Neuronal stem cell (in vitro differentiated cells): ENCODE measurements at regions not wholly inside any gene's neighbourhood (a gene's known extent, or its start where the extent isn't known, plus 50 kb on each side); places are given as distances from the start of the nearest gene placed in this dataset.

Source experiments
- DNase-seq: peaks from one replicate; pipeline ENCODE4 v3.0.0-alpha.2; 2013; ENCODE audit warnings: low spot score
- H2AFZ ChIP-seq: one replicate; pipeline ENCODE4 v1.6.1; 2013; ENCODE audit warnings: mild to moderate bottlenecking, low read length, inconsistent platforms
- H2AK5ac ChIP-seq: 2 replicates; pipeline ENCODE4 v1.6.1; 2013; ENCODE audit warnings: low read depth, mild to moderate bottlenecking, inconsistent platforms, low read length, moderate library complexity, mixed read lengths
- H2BK120ac ChIP-seq: 2 replicates; pipeline ENCODE4 v1.6.1; 2013; ENCODE audit warnings: low read depth, mild to moderate bottlenecking, inconsistent platforms, low read length, moderate library complexity, mixed read lengths
- H2BK12ac ChIP-seq: one replicate; pipeline ENCODE4 v1.6.1; 2013; ENCODE audit warnings: low read length, inconsistent platforms
- H2BK15ac ChIP-seq: 2 replicates; pipeline ENCODE4 v1.6.1; 2013; ENCODE audit warnings: mild to moderate bottlenecking, low read length, inconsistent platforms, mixed read lengths
- H2BK5ac ChIP-seq: one replicate; pipeline ENCODE4 v1.6.1; 2013; ENCODE audit warnings: inconsistent platforms, mild to moderate bottlenecking, low read length, moderate library complexity
- H3K14ac ChIP-seq: one replicate; pipeline ENCODE4 v1.6.1; 2013; ENCODE audit warnings: low read length, inconsistent platforms
- H3K18ac ChIP-seq: 2 replicates; pipeline ENCODE4 v1.6.1; 2013; ENCODE audit warnings: low read length, inconsistent platforms
- H3K23ac ChIP-seq: 2 replicates; pipeline ENCODE4 v1.6.1; 2013; ENCODE audit warnings: low read depth, mild to moderate bottlenecking, mixed read lengths, low read length, inconsistent platforms; ENCODE audit not compliant: poor library complexity
- H3K27ac ChIP-seq: replicated peaks from 3 replicates; pipeline ENCODE4 v1.5.1; 2013; ENCODE audit warnings: low read length, inconsistent platforms
- H3K27me3 ChIP-seq, 3 experiments: 2 replicates each; pipeline ENCODE4 v1.6.1; 2013; ENCODE audit warnings: low read length in 3 of 3, mild to moderate bottlenecking in 2 of 3, inconsistent platforms in 1 of 3, low read depth in 1 of 3, mixed read lengths in 1 of 3, moderate library complexity in 1 of 3; ENCODE audit not compliant: control insufficient read depth in 3 of 3, insufficient read depth in 3 of 3
- H3K36me3 ChIP-seq, 2 donors: replicated peaks in 1 of 2; 2 replicates each; pipeline ENCODE4 v1.6.1; 2013; ENCODE audit warnings: low read length in 2 of 2; ENCODE audit not compliant: control insufficient read depth in 2 of 2, insufficient read depth in 2 of 2
- H3K4ac ChIP-seq: 2 replicates; pipeline ENCODE4 v1.6.1; 2013; ENCODE audit warnings: inconsistent platforms, mild to moderate bottlenecking, low read length, moderate library complexity
- H3K4me1 ChIP-seq, 2 donors: 1 replicate in 1 of 2; 2 replicates in 1 of 2; pipeline ENCODE4 v1.6.1; 2013; ENCODE audit warnings: low read length in 2 of 2, low read depth in 1 of 2; ENCODE audit not compliant: control insufficient read depth in 2 of 2, insufficient read depth in 1 of 2
- H3K4me2 ChIP-seq: one replicate; pipeline ENCODE4 v1.6.1; 2013; ENCODE audit warnings: mild to moderate bottlenecking, low read length, inconsistent platforms; ENCODE audit not compliant: insufficient read depth, poor library complexity, severe bottlenecking
- H3K4me3 ChIP-seq, 2 donors: 2 replicates each; pipeline ENCODE4 v1.5.1; 2013; ENCODE audit warnings: low read length in 2 of 2, mild to moderate bottlenecking in 2 of 2, inconsistent platforms in 1 of 2, moderate library complexity in 1 of 2
- H3K79me1 ChIP-seq: one replicate; pipeline ENCODE4 v1.6.1; 2013; ENCODE audit warnings: low read depth, mild to moderate bottlenecking, inconsistent platforms, low read length, moderate library complexity
- H3K9ac ChIP-seq: one replicate; pipeline ENCODE4 v1.6.1; 2013; ENCODE audit warnings: mild to moderate bottlenecking, low read depth, low read length, inconsistent platforms; ENCODE audit not compliant: poor library complexity
- H3K9me3 ChIP-seq, 2 donors: replicated peaks in 1 of 2; 2 replicates each; pipeline versions ENCODE3 to v1.6.1; 2013; ENCODE audit warnings: low read length in 2 of 2, mild to moderate bottlenecking in 2 of 2, inconsistent platforms in 1 of 2, low read depth in 1 of 2, mixed read lengths in 1 of 2, moderate library complexity in 1 of 2; ENCODE audit not compliant: control insufficient read depth in 2 of 2, insufficient read depth in 1 of 2
- H4K8ac ChIP-seq: one replicate; pipeline ENCODE4 v1.6.1; 2013; ENCODE audit warnings: low read depth, mild to moderate bottlenecking, inconsistent platforms, low read length, moderate library complexity
- H4K91ac ChIP-seq: one replicate; pipeline ENCODE4 v1.6.1; 2013; ENCODE audit warnings: low read length, low read depth, mild to moderate bottlenecking, inconsistent platforms; ENCODE audit not compliant: poor library complexity
- whole genome bisulfite sequencing, 2 donors: extraction: QIAGEN DNeasy Blood & Tissue Kit; methylation state at CpG; one replicate each; pipeline ENCODE4 v1.1.7; 2013; ENCODE audit warnings: missing lambda C conversion rate in 2 of 2, mixed read lengths in 1 of 2; ENCODE audit not compliant: insufficient read length in 2 of 2, insufficient replicate concordance in 1 of 2; ENCODE audit errors: extremely low coverage in 2 of 2; 5-methylcytosine and 5-hydroxymethylcytosine counted together

DNA sequence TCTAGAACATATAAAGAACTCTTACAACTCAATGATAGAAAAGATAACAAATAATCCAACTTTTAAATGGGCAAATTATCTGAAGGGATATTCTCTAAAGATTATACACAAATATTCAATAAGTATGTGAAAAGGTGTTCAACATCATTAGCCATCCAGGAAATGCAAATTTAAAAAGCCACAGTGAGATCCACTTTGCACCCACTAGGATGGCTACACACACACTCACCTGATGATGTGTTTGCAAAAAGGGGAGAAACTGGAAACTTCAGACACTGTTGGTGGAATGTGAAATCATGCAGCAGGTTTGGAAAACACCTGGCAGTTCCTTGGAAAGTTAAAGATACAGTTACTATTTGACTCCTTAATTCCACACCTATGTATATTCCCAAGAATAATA, 87.2 kb upstream of the GYPC start:
- no peak overlapping the region for H3K4me2 ChIP-seq
- H3K36me3 ChIP-seq: no peaks in the 10 kb centered on the region
- no peaks in the 10 kb centered on the region for H3K9me3 ChIP-seq
- H2AK5ac ChIP-seq: no peak overlapping the region
- no peak overlapping the region for H2BK12ac ChIP-seq
- H2AFZ ChIP-seq: no peak overlapping the region
- no peak overlapping the region for H4K91ac ChIP-seq
- no peaks in the 10 kb centered on the region for H3K79me1 ChIP-seq
- H3K4me1 ChIP-seq: no peaks in the 10 kb centered on the region
- H2BK5ac ChIP-seq: no peak overlapping the region
- H3K18ac ChIP-seq: no peak overlapping the region
- H3K27me3 ChIP-seq: no peaks in the 10 kb centered on the region
- no peak overlapping the region for H2BK120ac ChIP-seq
- no peak for DNase-seq
- no peak overlapping the region for H2BK15ac ChIP-seq
- no peak overlapping the region for H3K4ac ChIP-seq
- no peak overlapping the region for H3K4me3 ChIP-seq
- no peak overlapping the region for H3K23ac ChIP-seq
- H4K8ac ChIP-seq: no peak overlapping the region
- H3K14ac ChIP-seq: no peak overlapping the region
- no peak overlapping the region for H3K9ac ChIP-seq
- H3K27ac ChIP-seq: no peak overlapping the region

DNA sequence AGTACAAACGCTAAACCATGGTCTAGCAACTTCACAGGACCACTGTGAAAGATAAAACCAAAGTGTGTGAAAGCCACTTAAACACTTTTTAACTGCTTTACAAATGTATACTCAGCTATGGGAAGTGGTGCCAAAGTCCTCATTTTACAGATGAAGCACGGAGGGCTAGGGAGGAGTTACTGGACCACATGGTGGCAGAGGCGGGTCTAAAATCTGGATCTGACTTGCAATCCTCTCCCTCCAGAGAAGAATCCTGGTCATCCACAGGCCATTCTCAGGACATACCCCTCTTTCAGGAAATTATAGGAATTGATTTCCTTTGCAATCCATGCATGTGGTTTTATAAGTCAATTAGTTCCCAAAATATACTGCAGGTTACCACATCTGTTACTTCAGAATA, 84.6 kb upstream of the GYPC start:
- WGBS, 2 donors: no CpG with 5 or more reads among the region's 3 CpGs
- Histone ChIP-seq H4K8ac (no peak overlapping the region), H2AFZ (no peak overlapping the region), H3K14ac (no peak overlapping the region), H2BK120ac (no peak overlapping the region), H3K9me3 (no peaks in the 10 kb centered on the region), H3K4me1 (no peaks in the 10 kb centered on the region), H3K4me3 (no peak overlapping the region), H3K23ac (no peak overlapping the region), H2BK12ac (no peak overlapping the region), H3K9ac (no peak overlapping the region), H3K4ac (no peak overlapping the region), H2BK5ac (no peak overlapping the region), H4K91ac (no peak overlapping the region), H3K18ac (no peak overlapping the region), H3K27me3 (no peaks in the 10 kb centered on the region), H3K36me3 (no peaks in the 10 kb centered on the region), H2BK15ac (no peak overlapping the region), H3K4me2 (no peak overlapping the region), H2AK5ac (no peak overlapping the region), H3K27ac (no peak overlapping the region), H3K79me1 (no peaks in the 10 kb centered on the region)
- no peak for DNase-seq

- H3K36me3 ChIP-seq: no peaks in the 10 kb centered on the region
- no peaks in the 10 kb centered on the region for H3K27me3 ChIP-seq
- H3K18ac ChIP-seq: no peak overlapping the region
- no peaks in the 10 kb centered on the region for H3K79me1 ChIP-seq
- H3K27ac ChIP-seq: no peak overlapping the region
- no peak overlapping the region for H3K4me2 ChIP-seq
- H2BK120ac ChIP-seq: no peak overlapping the region
- H4K8ac ChIP-seq: no peak overlapping the region
- no CpG with 5 or more reads among the region's 1 CpG for WGBS, 2 donors
- H4K91ac ChIP-seq: no peak overlapping the region
- no peak overlapping the region for H3K4me3 ChIP-seq
- no peak overlapping the region for H3K14ac ChIP-seq
- no peak overlapping the region for H3K9ac ChIP-seq
- H2BK15ac ChIP-seq: no peak overlapping the region
- H3K23ac ChIP-seq: no peak overlapping the region
- no peaks in the 10 kb centered on the region for H3K9me3 ChIP-seq
- H2BK12ac ChIP-seq: no peak overlapping the region
- no peak overlapping the region for H2AFZ ChIP-seq
- no peak overlapping the region for H2AK5ac ChIP-seq
- DNase-seq: no peak
- no peaks in the 10 kb centered on the region for H3K4me1 ChIP-seq
- H3K4ac ChIP-seq: no peak overlapping the region
- H2BK5ac ChIP-seq: no peak overlapping the region
These were observed 80.3 kb upstream of the GYPC start for GRCh38 chr2:126575631-126576030.

- Histone ChIP-seq H3K27me3 (no peaks in the 10 kb centered on the region), H2BK15ac (no peak overlapping the region), H4K91ac (no peak overlapping the region), H4K8ac (no peak overlapping the region), H3K36me3 (no peaks in the 10 kb centered on the region), H3K27ac (no peak overlapping the region), H2AFZ (no peak overlapping the region), H3K9me3 (no peaks in the 10 kb centered on the region), H3K4me1 (no peaks in the 10 kb centered on the region), H2BK120ac (no peak overlapping the region), H3K9ac (no peak overlapping the region), H2AK5ac (no peak overlapping the region), H3K4me3 (no peak overlapping the region), H3K18ac (no peak overlapping the region), H3K4ac (no peak overlapping the region), H2BK12ac (no peak overlapping the region), H3K4me2 (no peak overlapping the region), H3K14ac (no peak overlapping the region), H2BK5ac (no peak overlapping the region), H3K79me1 (no peaks in the 10 kb centered on the region), H3K23ac (no peak overlapping the region)
- no CpG with 5 or more reads among the region's 9 CpGs for WGBS, 2 donors
- no peak for DNase-seq
These were observed 76.1 kb upstream of the GYPC start for GRCh38 chr2:126579868-126580267.
